ENCODE measurements at regions not wholly inside any gene's neighbourhood (a gene's known extent, or its start where the extent isn't known, plus 50 kb on each side); places are given as distances from the start of the nearest gene placed in this dataset.

- TF ChIP-seq EZH2 (IDR thresholded peaks at IDR 0.05; ENCODE audit: low read length, missing control alignments) (no peak), CTCF (conservative IDR thresholded peaks at IDR 0.05 in 1 of 2, IDR thresholded peaks at IDR 0.05 in 1 of 2; ENCODE audit: low read depth in 1 of 2, low read length in 2 of 2) (no peak)
Observed at GRCh38 chr2:116668691-116669090, 1145.8 kb upstream of the DDX18 start.

All from fibroblast of lung (primary cell).